AG10803 (cell line): ENCODE measurements at regions not wholly inside any gene's neighbourhood (a gene's known extent, or its start where the extent isn't known, plus 50 kb on each side); places are given as distances from the start of the nearest gene placed in this dataset.

ENCODE experiments used
- DNase-seq: peaks from one replicate; pipeline ENCODE4 v3.0.0; 2010; ENCODE audit warnings: low read depth
- H3K4me3 ChIP-seq: 2 replicates; pipeline ENCODE4 v1.5.1; 2011; ENCODE audit warnings: mild to moderate bottlenecking, low read length, control low read depth
- CTCF ChIP-seq: conservative IDR thresholded peaks from 2 replicates; pipeline ENCODE4 v1.5.1; 2011; ENCODE audit warnings: mild to moderate bottlenecking, low read length, control low read depth, inconsistent platforms

DNA sequence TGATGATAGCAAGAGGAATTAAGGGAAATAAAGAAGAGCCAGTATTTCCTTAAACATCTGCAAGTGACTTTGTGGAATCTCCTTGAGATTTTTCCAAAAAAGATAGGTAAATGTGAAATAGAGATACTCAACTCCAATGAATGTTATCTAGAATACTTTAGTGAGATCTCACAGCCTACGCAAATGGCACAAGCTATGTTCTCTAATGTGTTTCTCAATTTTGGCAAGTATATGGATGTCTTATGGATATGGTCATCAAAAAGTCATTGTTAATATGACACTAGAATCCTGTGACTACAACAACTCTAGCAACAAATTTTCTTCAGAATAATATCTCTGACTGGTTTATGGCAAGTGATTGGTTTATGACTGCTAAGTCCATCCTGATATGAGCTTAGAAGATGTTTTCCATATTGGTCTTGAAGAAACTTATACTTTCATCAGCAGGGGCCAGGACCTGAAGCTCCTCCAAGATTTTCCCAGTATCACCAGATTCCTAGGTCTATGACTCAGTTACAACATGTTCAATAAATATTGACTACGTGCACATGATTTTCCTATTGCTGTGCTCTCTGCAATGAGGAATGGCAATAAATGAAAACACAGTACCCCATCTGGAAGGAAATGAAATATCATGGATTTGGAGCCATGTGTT, 170.9 kb upstream of the THBS1 start:
- no peak overlapping the region for H3K4me3 ChIP-seq
- DNase-seq = peak; percentile 48
- TF ChIP-seq CTCF = no peak

- H3K4me3 ChIP-seq = no peak overlapping the region
- peak; percentile 36 for DNase-seq
- no peak for TF ChIP-seq CTCF
These were observed 169.5 kb upstream of the THBS1 start for GRCh38 chr15:39411102-39411989.

GRCh38 chr15:39413558-39413957, 167.3 kb upstream of the THBS1 start:
- DNase-seq = peak; percentile 85
- no peak overlapping the region for H3K4me3 ChIP-seq
- TF ChIP-seq CTCF = no peak

DNA sequence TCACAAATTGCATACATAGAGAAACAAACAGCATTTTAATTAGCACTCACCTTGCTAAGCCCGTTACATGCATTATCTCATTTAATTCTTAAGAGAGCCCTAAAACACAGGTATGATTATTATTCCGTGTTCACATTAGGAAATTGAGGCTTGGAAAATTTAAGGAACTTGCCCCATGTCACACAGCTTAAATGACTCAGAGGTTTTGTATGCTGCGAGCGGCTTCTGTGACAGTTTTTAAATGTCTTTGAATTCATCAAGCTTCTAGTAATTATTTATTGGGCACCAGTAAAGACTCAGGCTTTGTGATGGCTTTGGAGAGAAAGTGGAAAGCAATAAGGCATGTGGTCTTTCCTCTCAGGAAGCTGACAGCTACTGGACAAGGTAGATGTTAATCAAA, 166.7 kb upstream of the THBS1 start:
- TF ChIP-seq CTCF = no peak
- no peak overlapping the region for H3K4me3 ChIP-seq
- DNase-seq = no peak

DNA sequence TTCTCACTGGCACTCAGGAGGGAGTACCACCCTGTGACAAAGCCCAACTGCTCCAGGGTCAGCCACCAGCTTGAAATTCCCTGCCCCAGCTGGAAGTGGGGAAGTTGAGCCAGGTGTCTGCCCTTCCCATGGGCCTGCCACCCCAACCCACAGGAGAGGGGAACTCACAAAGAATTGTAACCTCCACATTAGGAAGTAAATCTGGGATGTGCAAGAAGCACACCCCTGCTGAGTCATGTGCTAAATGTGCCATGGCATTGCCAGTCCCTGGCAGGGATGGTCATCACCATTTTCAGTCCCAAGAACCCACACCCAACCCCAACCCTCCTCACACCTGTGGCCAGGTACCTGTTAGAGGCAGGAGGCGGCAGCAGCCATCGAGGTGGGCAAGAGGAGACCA, 165.2 kb upstream of the THBS1 start:
- DNase-seq = no peak
- no peak for TF ChIP-seq CTCF
- H3K4me3 ChIP-seq = no peak overlapping the region

DNA sequence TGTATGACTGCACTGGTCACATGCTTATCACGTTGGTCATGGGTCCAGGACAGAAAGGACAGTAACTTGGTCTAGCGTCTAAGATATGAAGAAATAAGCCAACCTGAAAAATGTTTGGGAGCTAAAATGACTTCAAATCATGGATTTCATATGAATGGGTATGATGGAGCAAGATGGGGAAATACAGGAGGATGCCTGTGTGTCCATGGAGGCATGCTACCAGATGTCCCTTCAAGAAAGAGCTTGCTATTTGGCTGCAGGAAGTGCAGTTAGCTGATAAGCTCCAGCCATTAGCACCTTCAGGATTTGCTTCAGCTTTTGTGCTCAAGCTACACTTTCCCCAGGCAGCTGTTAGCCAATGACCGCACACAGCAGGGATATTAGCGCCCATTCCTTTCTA, 164.6 kb upstream of the THBS1 start:
- no peak overlapping the region for H3K4me3 ChIP-seq
- DNase-seq = no peak
- no peak for TF ChIP-seq CTCF
